ENCODE measurements at regions not wholly inside any gene's neighbourhood (a gene's known extent, or its start where the extent isn't known, plus 50 kb on each side); places are given as distances from the start of the nearest gene placed in this dataset.

DNA sequence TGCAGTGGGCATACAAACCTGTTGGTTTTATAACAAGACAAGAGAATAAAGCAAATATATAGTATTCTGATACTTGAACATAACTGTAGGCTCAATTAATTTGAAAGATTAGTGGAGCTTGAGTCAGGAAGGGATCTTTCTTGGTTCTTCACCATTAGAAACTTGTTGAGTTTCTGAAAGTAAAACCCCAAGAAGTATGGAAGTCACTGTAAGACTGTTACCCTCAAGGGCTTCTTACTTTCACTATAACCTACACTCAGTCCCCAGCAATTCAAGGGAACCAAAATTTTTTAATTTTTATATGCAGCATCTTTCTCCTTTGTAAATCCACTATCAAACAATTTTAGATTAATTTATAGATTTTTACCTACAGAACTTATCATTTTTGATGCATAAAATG, 2019.2 kb upstream of the ADGRL3 start:
- TF ChIP-seq TAF1 (IDR thresholded peaks at IDR 0.05; ENCODE audit: borderline replicate concordance, insufficient read depth, low read length) = no peak
- TF ChIP-seq, protein P1, sequence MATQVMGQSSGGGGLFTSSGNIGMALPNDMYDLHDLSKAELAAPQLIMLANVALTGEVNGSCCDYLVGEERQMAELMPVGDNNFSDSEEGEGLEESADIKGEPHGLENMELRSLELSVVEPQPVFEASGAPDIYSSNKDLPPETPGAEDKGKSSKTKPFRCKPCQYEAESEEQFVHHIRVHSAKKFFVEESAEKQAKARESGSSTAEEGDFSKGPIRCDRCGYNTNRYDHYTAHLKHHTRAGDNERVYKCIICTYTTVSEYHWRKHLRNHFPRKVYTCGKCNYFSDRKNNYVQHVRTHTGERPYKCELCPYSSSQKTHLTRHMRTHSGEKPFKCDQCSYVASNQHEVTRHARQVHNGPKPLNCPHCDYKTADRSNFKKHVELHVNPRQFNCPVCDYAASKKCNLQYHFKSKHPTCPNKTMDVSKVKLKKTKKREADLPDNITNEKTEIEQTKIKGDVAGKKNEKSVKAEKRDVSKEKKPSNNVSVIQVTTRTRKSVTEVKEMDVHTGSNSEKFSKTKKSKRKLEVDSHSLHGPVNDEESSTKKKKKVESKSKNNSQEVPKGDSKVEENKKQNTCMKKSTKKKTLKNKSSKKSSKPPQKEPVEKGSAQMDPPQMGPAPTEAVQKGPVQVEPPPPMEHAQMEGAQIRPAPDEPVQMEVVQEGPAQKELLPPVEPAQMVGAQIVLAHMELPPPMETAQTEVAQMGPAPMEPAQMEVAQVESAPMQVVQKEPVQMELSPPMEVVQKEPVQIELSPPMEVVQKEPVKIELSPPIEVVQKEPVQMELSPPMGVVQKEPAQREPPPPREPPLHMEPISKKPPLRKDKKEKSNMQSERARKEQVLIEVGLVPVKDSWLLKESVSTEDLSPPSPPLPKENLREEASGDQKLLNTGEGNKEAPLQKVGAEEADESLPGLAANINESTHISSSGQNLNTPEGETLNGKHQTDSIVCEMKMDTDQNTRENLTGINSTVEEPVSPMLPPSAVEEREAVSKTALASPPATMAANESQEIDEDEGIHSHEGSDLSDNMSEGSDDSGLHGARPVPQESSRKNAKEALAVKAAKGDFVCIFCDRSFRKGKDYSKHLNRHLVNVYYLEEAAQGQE (IDR thresholded peaks at IDR 0.05; ENCODE audit: insufficient read depth in 1 of 2, low read depth in 2 of 2, low read length in 2 of 2) = no peak
- no peak for TF ChIP-seq POLR2AphosphoS5 (IDR thresholded peaks at IDR 0.05; ENCODE audit: low read depth, low read length)
- no peak for TF ChIP-seq FOXP2 (optimal IDR thresholded peaks at IDR 0.05; ENCODE audit: borderline replicate concordance, extremely low read depth, extremely low read length, insufficient read depth)
- TF ChIP-seq SIN3A (IDR thresholded peaks at IDR 0.05; ENCODE audit: borderline replicate concordance, insufficient read depth, low read length) = no peak

DNA sequence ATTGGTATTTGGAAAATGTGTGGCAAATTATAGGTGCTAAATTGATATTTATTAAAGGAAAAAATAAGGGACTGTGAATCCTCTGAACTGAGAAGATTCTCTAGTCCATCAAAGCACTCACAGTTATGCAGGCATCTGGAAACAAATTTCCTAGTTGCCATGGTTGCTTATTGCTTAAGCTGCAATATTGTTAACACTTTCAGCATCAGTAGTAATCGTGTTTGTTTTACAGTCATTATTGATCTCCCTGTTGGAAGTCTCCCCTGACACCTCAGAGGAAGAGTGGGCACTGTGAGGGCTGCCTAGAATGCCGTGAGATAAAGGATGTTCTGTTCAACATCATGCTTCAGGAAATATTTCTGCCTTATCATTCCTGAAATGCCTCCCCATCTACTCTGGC, 2004.3 kb upstream of the ADGRL3 start:
- no peak for TF ChIP-seq FOXP2 (optimal IDR thresholded peaks at IDR 0.05; ENCODE audit: borderline replicate concordance, extremely low read depth, extremely low read length, insufficient read depth)

DNA sequence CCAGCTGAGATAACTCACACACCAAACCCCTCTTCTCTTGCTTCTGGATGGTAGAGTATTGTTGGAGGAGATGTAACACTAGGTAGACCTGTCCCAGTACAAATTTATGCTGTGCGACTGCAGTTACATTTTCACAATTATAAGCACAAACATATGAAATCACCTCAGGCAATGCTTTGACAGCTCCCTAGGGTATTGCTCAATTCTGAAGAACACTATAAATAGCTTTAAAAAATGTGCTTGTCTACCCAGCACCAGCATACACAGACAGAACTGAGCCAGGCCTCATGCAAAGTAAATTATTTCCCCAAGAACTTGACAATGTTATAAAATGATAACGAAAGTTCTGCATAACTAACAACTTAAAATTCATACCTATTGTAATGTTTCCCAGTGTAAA, 1999.1 kb upstream of the ADGRL3 start:
- TF ChIP-seq TAF1 (IDR thresholded peaks at IDR 0.05; ENCODE audit: borderline replicate concordance, insufficient read depth, low read length) (no peak), POLR2AphosphoS5 (IDR thresholded peaks at IDR 0.05; ENCODE audit: low read depth, low read length) (no peak), FOXP2 (optimal IDR thresholded peaks at IDR 0.05; ENCODE audit: borderline replicate concordance, extremely low read depth, extremely low read length, insufficient read depth) (no peak), SIN3A (IDR thresholded peaks at IDR 0.05; ENCODE audit: borderline replicate concordance, insufficient read depth, low read length) (no peak)
- TF ChIP-seq, protein P1 (IDR thresholded peaks at IDR 0.05; ENCODE audit: insufficient read depth in 1 of 2, low read depth in 2 of 2, low read length in 2 of 2) = no peak

DNA sequence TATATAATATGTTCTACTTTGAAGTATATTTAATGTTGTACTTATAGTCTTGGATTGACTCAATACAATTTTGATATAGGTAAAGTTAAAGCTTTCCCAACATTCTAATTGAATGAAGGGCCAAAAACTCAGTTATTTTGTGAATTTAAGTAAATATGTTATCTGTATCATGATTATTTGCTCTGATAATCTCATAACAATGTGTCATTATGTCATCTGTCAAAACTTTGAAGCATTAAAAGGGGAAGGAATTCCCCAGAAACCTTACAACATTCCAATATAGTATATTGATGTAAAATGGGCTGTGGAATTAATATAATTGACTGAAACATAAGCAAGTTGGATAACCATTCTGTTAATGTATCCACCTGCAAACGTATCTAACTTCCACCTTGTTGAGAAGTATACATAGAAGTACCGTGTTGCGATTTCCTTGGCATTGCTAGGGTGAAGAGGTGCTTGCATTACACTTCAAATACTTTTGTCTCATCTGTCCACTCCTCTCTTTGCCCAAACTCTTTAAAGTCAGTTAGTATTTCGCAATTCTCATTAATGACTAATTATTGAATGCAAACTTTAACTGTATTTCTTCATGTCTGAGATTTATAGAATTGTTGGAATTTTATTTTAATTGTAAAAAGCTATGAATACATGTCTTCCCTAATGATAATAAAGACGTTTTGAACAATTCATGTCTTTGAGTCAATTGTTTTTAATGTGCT, 1982.1 kb upstream of the ADGRL3 start:
- no peak for TF ChIP-seq TAF1 (IDR thresholded peaks at IDR 0.05; ENCODE audit: borderline replicate concordance, insufficient read depth, low read length)
- no peak for TF ChIP-seq SIN3A (IDR thresholded peaks at IDR 0.05; ENCODE audit: borderline replicate concordance, insufficient read depth, low read length)
- no peak for TF ChIP-seq FOXP2 (optimal IDR thresholded peaks at IDR 0.05; ENCODE audit: borderline replicate concordance, extremely low read depth, extremely low read length, insufficient read depth)
- TF ChIP-seq, protein P1 (IDR thresholded peaks at IDR 0.05; ENCODE audit: insufficient read depth in 1 of 2, low read depth in 2 of 2, low read length in 2 of 2) = no peak
- TF ChIP-seq POLR2AphosphoS5 (IDR thresholded peaks at IDR 0.05; ENCODE audit: low read depth, low read length) = no peak

DNA sequence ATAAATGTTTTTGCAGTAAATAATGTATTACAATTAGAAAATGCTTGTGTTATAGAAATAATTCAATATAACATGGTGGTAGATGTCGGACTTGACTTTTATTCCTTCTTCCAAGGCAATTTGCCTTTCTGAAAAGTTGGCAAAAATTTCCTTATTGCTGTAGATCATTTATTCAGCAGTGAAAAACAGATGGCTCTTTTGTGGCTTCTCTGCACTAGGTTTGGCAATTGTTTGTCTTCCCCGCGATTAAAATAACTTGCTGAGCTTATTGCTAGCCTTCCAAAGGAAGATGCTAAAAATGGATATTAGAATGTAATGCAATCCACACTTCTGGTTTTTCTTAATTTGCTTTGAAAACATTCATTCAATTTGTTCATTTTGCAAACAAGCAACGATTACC, 1977.9 kb upstream of the ADGRL3 start:
- TF ChIP-seq SIN3A (IDR thresholded peaks at IDR 0.05; ENCODE audit: borderline replicate concordance, insufficient read depth, low read length) = no peak
- TF ChIP-seq TAF1 (IDR thresholded peaks at IDR 0.05; ENCODE audit: borderline replicate concordance, insufficient read depth, low read length) = no peak
- no peak for TF ChIP-seq FOXP2 (optimal IDR thresholded peaks at IDR 0.05; ENCODE audit: borderline replicate concordance, extremely low read depth, extremely low read length, insufficient read depth)
- TF ChIP-seq POLR2AphosphoS5 (IDR thresholded peaks at IDR 0.05; ENCODE audit: low read depth, low read length) = no peak
- TF ChIP-seq, protein P1 (IDR thresholded peaks at IDR 0.05; ENCODE audit: insufficient read depth in 1 of 2, low read depth in 2 of 2, low read length in 2 of 2) = no peak

Data from PFSK-1 (cell line).